Superior temporal gyrus (tissue), 1 donor: ENCODE measurements at regions not wholly inside any gene's neighbourhood (a gene's known extent, or its start where the extent isn't known, plus 50 kb on each side); places are given as distances from the start of the nearest gene placed in this dataset.
"Not testable (repeated sequence)": the region's sequence is repeated elsewhere in the genome, so short reads cannot be mapped to it uniquely, and the experiment has no call there.

Experiments
- DNase-seq: peaks from one replicate; pipeline ENCODE4 v3.0.0-alpha.2; 2016; ENCODE audit errors: extremely low spot score

DNA sequence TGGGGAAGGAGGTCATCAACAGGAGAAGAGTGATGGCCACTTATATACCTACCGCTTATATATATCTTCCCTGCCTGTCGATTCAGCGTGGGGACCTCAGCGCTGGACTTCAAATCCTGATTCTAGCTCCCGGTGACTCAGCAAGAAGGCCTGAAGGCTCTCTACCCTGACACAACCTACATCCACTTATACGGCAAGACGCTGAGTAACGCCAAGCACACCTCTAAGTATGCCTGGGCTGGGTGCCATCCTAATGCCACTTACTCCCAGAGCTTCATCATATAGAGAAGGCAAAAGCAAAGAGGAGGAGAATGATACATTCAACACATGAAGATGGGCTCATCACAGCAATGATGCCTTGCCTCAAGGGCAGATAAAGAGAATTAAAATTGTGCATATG, 198.3 kb downstream of the CHIC2 start:
- no peak for DNase-seq

DNA sequence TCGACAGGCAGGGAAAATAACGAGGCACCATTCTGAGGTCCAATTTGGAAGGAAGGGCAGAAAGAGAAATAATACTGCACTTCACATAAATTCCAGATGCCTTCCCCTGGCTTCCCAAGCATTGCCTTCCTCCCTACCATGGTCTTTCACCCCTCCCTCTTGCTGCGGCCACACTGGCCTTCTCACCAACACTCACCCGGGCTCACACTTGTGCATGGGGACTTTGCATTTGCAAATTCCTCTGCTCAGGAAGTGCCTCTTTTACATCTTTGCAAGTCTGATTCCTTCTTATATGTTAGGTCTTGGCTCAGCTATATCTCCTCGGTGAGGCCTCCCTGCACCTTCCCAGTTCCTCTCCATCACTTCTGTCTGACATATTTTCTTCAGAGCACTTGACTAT, 199.4 kb downstream of the CHIC2 start:
- no peak for DNase-seq

DNA sequence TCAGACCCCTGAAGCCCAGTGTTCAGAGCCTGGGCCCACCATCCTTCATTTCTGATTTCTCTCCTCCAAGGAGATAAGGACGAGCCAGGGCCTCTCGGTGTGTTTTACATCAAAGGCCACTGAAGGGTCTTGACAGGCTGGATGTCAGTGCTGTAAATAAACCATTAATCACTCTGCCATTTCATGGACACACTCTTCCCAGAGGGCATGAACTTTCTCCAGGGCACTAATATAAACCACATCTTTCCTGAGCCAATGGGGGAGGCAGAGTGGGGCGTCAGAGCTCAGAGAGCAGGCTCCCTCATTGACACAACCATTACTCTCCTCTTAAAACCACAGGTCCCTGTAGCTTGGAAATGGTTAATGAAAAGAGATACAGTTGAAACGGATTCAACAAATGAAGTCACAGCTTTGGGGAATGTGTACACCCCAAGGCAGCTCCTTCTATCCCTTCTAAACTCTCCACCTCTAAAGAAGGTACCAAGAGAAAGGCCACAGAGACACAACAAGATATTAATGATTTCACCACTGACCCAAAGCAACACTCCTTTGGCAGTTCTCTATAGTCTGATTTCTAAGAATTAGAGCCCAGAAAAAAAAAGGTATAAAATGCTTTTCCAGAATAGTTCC, 200.6 kb downstream of the CHIC2 start:
- DNase-seq: no peak

GRCh38 chr4:53863158-53863557, 201.2 kb downstream of the CHIC2 start:
- DNase-seq: no peak

GRCh38 chr4:53861856-53862610, 202.4 kb downstream of the CHIC2 start:
- DNase-seq: no peak

GRCh38 chr4:53859305-53859704, 205.1 kb downstream of the CHIC2 start:
- DNase-seq: no peak

GRCh38 chr4:53858744-53859143, 205.7 kb downstream of the CHIC2 start:
- DNase-seq: no peak

- no peak for DNase-seq
Measured at GRCh38 chr4:53855581-53856250, 208.7 kb downstream of the CHIC2 start.

DNA sequence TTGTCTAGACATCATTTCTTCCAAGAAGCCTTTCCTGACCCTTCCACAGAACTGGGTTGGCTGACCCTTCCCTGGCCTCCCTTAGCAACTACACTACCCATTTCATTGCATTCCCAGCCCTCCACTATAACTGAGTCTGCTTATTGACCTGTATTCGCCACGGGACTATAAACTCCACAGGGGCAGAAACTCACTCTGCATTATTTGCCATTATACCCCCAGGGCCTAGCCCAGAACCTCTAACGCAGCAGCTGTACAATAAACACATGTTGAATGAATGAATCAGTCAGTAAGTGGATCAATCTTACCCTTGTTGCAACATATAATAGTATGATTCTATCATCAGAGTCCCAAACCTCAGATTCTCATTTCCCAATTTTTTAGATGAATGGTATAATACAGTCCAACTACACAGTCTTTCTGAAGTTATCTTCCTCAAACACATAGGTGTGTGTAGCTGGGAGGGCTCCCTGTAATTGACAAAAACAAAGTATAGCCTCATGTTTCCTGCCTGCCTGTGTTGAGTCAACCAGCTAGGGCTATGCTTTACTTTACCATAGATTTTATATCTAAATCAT, 209.3 kb downstream of the CHIC2 start:
- DNase-seq: no peak

GRCh38 chr4:53852343-53852742, 212.1 kb downstream of the CHIC2 start:
- DNase-seq: no peak

- DNase-seq: no peak
Measured at GRCh38 chr4:53847965-53848364, 216.4 kb downstream of the CHIC2 start.

- no peak for DNase-seq
Measured at GRCh38 chr4:53844551-53844950, 219.9 kb downstream of the CHIC2 start.

DNA sequence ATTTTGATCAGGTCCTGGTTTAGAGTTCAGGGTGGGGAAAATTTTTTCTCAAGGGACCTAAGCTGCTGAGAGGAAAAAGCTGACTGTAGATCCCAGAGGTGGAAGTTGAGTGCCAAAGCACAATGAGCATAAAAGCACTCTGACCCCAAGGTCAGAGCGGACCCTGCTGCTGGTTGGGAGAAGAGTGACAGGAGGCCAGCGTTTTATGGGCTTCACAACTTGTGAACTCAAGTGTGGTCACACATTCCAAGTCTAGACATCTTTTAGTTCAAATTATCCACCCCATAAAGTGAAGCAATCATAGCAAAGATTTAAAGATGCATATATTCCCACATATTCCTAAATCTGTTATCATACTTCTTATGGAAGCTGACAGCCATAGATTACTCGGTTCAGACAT, 220.3 kb downstream of the CHIC2 start:
- DNase-seq: no peak

GRCh38 chr4:53841711-53842110, 222.7 kb downstream of the CHIC2 start:
- no peak for DNase-seq

GRCh38 chr4:53840643-53841042, 223.8 kb downstream of the CHIC2 start:
- no peak for DNase-seq

GRCh38 chr4:53833302-53834003, 231.0 kb downstream of the CHIC2 start:
- DNase-seq: not testable (repeated sequence)

DNA sequence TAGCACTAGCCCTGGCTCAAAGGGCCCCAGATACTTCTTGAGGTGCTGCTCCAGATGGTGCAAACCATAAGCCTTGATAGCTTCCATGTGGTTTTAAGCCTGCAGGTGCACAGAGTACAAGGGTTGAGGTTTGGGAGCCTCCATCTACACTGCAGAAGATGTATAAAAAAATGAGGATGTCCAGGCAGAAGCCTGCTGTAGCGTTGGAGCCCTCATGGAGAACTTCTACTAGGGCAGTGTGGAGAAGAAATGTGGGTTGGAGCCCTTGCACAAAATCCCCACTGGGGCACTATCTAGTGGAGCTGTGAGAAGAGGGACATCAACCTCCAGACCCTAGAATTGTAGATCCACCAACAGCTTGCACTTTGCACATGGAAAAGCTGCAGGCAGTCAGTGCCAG, 231.9 kb downstream of the CHIC2 start:
- no peak for DNase-seq

GRCh38 chr4:53830511-53830910, 233.9 kb downstream of the CHIC2 start:
- DNase-seq: no peak

DNA sequence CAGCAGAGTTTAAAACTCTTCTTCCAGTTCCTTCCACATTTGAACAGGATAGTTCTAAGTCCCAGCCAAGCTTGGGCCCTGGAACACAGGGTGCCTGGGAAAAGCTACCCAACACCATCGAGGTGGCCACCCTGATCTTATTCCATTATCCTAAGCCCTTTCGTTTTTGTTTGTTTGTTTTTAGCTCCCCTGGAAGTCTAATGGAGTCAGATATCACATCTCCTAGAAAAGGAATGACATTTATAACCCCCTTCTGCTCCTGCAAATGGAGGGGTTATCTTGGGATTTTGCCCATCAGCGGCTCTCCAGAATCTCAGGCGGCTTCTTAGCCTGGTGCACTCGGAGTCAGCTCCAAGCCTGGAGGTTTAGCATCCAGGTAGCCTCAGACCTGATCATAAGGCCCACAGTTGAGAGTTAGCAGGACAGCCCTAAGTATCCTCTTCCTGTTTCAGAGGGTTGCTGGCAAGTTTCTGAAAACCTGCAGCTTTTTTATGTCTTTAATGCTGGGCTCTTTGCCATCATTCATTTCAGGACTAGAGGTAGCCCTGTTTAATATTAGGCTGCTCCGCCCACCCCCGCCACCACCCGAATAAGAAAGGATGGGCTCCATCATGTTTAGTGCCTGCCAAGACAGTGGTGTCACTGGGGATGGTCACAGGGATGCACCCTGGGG, 230.0 kb upstream of the LNX1 start:
- DNase-seq: no peak

GRCh38 chr4:53818104-53818503, 226.8 kb upstream of the LNX1 start:
- no peak for DNase-seq

DNA sequence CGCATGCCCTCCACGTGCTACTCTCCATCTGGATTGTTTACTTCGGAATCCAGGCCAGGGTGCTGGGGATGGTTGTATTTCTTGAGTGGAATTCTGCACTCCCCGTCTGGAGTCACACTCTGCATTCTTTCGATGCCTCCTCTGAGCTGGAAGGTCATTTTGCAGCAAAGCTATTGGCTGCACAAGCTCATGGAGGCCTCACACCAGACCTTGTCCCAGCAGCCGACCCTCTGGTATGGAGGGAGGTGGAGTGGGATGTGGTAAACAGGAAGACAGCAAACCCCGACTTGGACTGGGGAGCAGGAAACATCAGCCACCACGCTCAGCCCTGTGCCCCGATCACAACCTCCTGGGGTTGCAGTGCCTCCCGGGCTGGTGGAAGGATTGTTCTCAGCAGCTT, 225.3 kb upstream of the LNX1 start:
- no peak for DNase-seq

DNA sequence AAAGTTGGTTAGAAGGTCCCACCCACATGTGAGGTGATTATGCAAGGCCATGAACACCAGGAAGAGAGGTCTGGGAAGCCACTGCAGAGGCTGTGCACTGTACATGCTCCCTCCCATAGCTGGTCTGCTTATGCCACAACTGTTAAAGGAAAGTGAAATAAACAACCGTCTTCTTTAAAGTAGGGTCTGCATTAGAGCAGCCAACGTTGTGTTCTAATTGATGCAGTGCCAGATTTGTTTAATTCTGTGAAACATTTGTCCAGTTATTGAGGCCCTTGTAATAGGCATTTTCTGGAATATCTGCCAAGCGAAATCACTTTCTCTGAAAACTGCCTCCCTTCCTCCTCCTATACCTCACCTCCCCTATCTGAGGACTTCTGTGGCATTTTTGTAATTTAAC, 224.0 kb upstream of the LNX1 start:
- no peak for DNase-seq
